ENCODE measurements at regions not wholly inside any gene's neighbourhood (a gene's known extent, or its start where the extent isn't known, plus 50 kb on each side); places are given as distances from the start of the nearest gene placed in this dataset.

DNA sequence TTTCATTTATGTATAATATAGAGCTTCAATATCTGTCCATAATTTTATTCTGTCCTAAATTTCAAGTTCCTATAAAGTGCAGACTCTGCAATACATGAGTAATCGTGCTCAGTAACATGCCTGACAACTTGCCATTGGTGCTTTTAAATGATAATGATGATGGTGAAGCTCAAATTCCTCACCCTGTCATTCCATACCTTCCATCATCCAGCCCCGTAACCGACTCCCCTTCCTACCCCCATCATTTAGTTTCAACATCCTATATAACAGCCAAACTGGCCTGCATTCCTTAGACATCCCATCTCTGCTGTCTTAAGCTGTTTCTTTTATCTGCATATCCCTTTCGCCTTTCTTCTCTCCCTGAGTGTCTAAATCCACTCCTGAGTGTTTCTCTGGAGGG lies 67.2 kb upstream of the DLG1 start:
- TF ChIP-seq, protein P1, sequence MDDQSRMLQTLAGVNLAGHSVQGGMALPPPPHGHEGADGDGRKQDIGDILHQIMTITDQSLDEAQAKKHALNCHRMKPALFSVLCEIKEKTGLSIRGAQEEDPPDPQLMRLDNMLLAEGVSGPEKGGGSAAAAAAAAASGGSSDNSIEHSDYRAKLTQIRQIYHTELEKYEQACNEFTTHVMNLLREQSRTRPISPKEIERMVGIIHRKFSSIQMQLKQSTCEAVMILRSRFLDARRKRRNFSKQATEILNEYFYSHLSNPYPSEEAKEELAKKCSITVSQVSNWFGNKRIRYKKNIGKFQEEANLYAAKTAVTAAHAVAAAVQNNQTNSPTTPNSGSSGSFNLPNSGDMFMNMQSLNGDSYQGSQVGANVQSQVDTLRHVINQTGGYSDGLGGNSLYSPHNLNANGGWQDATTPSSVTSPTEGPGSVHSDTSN (IDR thresholded peaks at IDR 0.05; ENCODE audit: insufficient replicate concordance, low read depth, low read length): no peak
- TF ChIP-seq POLR2AphosphoS5 (IDR thresholded peaks at IDR 0.05; ENCODE audit: low read length) (no peak), FOXM1 (IDR thresholded peaks at IDR 0.05; ENCODE audit: low read depth, low read length) (no peak), MTA3 (IDR thresholded peaks at IDR 0.05; ENCODE audit: borderline replicate concordance, low read length) (no peak), EZH2 (IDR thresholded peaks at IDR 0.05; ENCODE audit: borderline replicate concordance, control insufficient read depth, low read depth, low read length) (no peak), BACH1 (IDR thresholded peaks at IDR 0.05; ENCODE audit: borderline replicate concordance) (no peak), PML (IDR thresholded peaks at IDR 0.05; ENCODE audit: low read length) (no peak), MXI1 (IDR thresholded peaks at IDR 0.05; ENCODE audit: low read depth, low read length) (no peak), EP300 (IDR thresholded peaks at IDR 0.05; ENCODE audit: borderline replicate concordance in 1 of 2, control insufficient read depth in 1 of 2, low read depth in 2 of 2, low read length in 2 of 2) (no peak)
- TF ChIP-seq, protein P2, sequence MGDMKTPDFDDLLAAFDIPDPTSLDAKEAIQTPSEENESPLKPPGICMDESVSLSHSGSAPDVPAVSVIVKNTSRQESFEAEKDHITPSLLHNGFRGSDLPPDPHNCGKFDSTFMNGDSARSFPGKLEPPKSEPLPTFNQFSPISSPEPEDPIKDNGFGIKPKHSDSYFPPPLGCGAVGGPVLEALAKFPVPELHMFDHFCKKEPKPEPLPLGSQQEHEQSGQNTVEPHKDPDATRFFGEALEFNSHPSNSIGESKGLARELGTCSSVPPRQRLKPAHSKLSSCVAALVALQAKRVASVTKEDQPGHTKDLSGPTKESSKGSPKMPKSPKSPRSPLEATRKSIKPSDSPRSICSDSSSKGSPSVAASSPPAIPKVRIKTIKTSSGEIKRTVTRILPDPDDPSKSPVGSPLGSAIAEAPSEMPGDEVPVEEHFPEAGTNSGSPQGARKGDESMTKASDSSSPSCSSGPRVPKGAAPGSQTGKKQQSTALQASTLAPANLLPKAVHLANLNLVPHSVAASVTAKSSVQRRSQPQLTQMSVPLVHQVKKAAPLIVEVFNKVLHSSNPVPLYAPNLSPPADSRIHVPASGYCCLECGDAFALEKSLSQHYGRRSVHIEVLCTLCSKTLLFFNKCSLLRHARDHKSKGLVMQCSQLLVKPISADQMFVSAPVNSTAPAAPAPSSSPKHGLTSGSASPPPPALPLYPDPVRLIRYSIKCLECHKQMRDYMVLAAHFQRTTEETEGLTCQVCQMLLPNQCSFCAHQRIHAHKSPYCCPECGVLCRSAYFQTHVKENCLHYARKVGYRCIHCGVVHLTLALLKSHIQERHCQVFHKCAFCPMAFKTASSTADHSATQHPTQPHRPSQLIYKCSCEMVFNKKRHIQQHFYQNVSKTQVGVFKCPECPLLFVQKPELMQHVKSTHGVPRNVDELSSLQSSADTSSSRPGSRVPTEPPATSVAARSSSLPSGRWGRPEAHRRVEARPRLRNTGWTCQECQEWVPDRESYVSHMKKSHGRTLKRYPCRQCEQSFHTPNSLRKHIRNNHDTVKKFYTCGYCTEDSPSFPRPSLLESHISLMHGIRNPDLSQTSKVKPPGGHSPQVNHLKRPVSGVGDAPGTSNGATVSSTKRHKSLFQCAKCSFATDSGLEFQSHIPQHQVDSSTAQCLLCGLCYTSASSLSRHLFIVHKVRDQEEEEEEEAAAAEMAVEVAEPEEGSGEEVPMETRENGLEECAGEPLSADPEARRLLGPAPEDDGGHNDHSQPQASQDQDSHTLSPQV (IDR thresholded peaks at IDR 0.05): no peak
- TF ChIP-seq, protein P3, sequence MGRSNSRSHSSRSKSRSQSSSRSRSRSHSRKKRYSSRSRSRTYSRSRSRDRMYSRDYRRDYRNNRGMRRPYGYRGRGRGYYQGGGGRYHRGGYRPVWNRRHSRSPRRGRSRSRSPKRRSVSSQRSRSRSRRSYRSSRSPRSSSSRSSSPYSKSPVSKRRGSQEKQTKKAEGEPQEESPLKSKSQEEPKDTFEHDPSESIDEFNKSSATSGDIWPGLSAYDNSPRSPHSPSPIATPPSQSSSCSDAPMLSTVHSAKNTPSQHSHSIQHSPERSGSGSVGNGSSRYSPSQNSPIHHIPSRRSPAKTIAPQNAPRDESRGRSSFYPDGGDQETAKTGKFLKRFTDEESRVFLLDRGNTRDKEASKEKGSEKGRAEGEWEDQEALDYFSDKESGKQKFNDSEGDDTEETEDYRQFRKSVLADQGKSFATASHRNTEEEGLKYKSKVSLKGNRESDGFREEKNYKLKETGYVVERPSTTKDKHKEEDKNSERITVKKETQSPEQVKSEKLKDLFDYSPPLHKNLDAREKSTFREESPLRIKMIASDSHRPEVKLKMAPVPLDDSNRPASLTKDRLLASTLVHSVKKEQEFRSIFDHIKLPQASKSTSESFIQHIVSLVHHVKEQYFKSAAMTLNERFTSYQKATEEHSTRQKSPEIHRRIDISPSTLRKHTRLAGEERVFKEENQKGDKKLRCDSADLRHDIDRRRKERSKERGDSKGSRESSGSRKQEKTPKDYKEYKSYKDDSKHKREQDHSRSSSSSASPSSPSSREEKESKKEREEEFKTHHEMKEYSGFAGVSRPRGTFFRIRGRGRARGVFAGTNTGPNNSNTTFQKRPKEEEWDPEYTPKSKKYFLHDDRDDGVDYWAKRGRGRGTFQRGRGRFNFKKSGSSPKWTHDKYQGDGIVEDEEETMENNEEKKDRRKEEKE (IDR thresholded peaks at IDR 0.05): no peak

Measured in GM12878 (cell line).